ENCODE measurements at regions not wholly inside any gene's neighbourhood (a gene's known extent, or its start where the extent isn't known, plus 50 kb on each side); places are given as distances from the start of the nearest gene placed in this dataset.

DNA sequence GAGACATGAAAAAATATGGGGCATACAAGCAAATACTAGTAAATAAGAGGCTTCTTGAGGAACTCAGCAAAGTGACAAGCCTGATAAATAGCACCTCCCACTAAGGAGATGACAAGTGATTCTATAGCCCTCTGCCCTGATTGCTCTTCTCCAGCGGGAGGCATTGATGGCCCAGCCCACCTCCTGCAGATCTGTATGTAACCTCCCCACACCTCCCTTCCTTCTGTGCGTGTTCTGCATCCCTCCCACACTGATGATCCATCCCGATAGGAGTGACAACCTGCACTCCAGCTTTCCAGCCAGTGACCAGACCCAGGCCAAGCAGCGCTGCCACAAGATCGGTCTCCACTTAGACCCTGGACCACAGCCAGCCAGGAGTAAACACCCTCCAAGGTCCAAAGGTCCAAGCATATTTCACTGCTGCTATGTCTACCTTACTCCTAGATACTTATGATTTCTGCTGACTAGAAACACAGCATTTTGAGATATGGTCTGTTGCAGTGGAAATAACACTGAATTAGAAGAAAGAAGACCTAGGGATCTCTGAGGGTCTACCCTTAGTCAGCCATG, 176.1 kb downstream of the BRINP2 start:
- DNase-seq, result no peak

DNA sequence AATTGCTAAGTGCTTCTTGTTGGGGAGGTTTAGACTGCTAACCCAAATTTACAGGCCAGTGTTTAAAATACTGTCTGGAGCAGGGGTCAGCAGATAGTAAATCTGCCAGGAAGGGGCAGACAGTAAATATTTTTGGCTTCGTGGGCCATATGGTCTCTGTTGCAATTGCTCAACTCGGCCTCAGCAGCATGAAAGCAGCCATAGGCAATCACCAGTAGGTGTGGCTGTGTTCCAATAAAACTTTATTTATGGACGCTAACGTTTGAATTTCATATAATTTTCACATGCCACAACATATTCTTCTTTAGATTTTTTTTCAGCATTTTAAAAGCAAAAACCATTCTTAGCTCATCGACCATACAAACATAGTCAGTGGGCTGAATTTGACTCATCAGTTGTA, 172.7 kb downstream of the BRINP2 start:
- DNase-seq, result no peak

DNA sequence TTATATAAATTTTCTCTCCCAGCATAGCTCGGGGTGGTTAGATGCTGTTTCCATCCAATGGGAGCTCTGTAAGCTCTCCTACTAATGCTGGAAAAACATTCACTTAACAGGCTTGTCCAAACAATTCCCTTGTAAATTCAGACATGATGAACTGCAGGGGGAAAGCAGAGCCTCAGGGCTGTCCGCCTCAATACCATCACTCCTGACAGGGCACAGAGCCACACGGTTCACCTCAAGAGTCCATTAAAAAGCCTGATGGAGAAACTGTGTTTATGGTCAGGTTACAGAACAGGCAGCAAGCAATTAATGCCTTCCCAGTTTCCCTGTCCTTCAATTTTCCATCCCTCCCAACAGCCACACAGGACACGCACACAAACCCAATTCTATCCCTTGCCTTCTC, 171.0 kb downstream of the BRINP2 start:
- DNase-seq, result no peak

DNA sequence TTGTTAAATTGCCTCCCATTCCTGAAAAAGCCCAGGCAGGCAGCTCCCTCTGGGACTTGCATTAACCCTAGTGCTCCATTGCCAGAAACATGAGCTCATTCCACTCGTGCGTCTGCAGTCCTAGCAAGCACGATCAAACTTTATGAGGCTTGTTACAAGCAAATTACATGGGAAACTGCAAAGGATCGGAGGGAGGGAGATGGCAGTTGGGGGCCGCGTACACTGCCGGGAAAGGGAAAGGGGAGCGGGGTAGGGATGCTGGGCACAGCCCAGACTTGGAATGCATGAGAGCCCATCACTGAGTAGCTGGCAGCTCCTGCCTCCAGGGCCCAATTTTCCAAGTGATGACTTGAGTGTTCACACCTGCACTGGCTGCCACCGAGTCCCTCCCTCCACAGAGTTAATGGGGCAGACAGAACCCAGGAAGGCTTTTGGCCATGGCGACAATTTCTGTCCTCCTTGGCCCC, 169.9 kb downstream of the BRINP2 start:
- DNase-seq, result no peak

DNA sequence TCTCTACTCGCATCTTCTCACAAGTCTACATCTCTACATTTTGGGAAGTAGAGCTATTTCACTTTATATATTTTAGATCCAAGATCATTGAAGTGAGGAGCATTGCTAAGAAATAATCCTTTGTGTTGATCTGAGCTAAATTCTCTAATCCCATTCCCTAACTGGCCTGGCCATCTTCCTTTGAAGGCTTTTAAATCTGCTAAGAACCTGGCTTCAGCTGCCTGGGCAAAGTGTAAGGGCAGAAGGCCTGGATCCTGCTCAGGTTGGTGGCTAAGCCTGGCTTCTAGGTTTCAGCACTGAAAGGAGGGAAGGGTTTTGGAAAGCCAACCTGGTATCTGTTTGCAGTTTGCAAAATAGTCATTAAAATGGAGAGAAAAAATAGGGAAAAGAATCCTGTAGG, 167.6 kb downstream of the BRINP2 start:
- DNase-seq, result no peak

DNA sequence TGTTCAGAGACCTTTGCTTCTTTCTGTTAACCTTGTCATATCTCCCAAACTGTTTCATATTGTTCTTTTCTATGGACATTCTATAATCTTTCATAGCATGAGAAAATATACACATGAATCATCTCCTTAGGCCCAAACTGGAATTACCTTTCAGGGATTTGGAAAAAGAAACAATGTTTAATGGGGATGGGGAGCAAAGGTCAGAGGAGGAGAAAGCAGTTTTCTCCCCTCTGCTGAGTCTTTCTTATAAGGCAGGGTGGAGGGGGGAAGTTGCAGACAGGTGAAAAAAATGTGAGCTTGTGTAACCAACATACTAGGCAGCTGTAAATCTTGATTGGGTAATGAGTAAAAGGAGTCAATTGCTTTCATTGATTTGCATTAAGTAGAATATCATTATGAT, 164.1 kb downstream of the BRINP2 start:
- no peak for DNase-seq

DNA sequence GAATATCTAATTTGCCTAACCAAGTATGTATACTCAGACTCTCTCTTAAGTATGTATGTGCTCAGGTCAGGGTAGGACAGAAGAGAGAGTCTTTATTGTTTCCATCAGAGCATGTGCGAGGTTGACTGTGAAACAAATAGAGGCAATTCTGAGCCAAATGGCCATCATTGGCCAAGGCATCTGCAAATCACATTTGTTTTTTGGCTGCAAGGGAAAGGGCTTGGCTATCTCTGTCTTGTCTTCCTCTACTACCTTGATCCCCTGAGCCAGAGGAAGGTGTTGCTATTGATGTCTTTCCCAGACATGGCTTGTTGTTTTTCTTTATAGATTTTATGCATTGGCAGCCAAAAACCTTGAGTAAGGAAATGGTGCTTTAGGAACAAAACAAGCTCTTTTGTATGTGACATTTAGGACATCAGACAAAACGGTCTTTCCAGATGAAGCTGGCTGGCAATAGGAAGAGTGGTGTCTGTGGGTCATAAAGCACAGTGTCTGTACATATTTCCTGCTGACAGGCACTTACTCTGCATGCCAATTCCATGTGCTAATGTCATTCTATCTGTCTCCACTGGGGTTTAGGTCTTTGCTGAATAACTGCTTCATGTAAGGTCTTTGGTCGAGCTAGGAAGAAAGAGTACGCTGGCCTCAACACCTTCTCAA, 163.3 kb downstream of the BRINP2 start:
- no peak for DNase-seq
